ENCODE measurements at regions not wholly inside any gene's neighbourhood (a gene's known extent, or its start where the extent isn't known, plus 50 kb on each side); places are given as distances from the start of the nearest gene placed in this dataset.

DNA sequence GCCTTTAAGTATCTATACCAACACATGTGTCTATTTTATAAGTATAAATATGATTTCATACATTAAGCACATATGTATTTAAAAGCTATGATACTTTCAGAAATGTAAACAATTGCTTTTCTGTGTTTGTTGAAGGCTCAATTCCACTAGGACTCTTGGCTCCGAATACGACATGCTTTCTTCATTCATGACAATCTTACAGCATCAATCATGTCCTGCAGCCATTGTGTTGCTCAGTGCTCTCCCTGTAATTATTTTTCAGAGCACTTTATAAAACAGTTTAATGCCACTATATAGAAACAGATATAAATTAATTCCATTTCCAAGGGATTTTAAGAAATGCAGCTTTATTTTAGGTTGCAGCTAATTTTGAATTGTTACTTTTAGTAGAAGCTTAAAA lies 167.3 kb downstream of the TAF11L14 start:
- no peaks in the 10 kb centered on the region for H3K4me1 ChIP-seq (ENCODE audit: control insufficient read depth, insufficient read depth, low read length)
- TF ChIP-seq ZNF202 (tag by site-specific recombination; IDR thresholded peaks at IDR 0.05; ENCODE audit: borderline replicate concordance): no peak
- no peak for TF ChIP-seq ZNF121 (tag by site-specific recombination; IDR thresholded peaks at IDR 0.05)
- TF ChIP-seq SP7 (tag by site-specific recombination; IDR thresholded peaks at IDR 0.05): no peak
- TF ChIP-seq ZNF677 (tag by site-specific recombination; IDR thresholded peaks at IDR 0.05): no peak
- no peak for TF ChIP-seq BCL11A (tag by site-specific recombination; IDR thresholded peaks at IDR 0.05; ENCODE audit: low read depth)
- TF ChIP-seq ZXDB (tag by site-specific recombination; IDR thresholded peaks at IDR 0.05): no peak
- TF ChIP-seq ZBTB1 (tag by site-specific recombination; IDR thresholded peaks at IDR 0.05): no peak
- TF ChIP-seq ZNF138 (tag by site-specific recombination; IDR thresholded peaks at IDR 0.05; ENCODE audit: borderline replicate concordance): no peak
- no peak for TF ChIP-seq HOXC10 (CRISPR knock-in tag; IDR thresholded peaks at IDR 0.05)
- no peak for TF ChIP-seq ZNF530 (tag by site-specific recombination; IDR thresholded peaks at IDR 0.05; ENCODE audit: low read depth)
- TF ChIP-seq ZFP37 (tag by site-specific recombination; IDR thresholded peaks at IDR 0.05): no peak
- TF ChIP-seq YY1 (tag by site-specific recombination; IDR thresholded peaks at IDR 0.05): no peak
- TF ChIP-seq ZNF211 (tag by site-specific recombination; IDR thresholded peaks at IDR 0.05; ENCODE audit: low read depth): no peak
- TF ChIP-seq ZNF175 (tag by site-specific recombination; IDR thresholded peaks at IDR 0.05): no peak
- no peak for TF ChIP-seq KLF16 (tag by site-specific recombination; IDR thresholded peaks at IDR 0.05)
- no peak for TF ChIP-seq ZNF629 (tag by site-specific recombination; IDR thresholded peaks at IDR 0.05)
- no peak for TF ChIP-seq ZNF214 (tag by site-specific recombination; IDR thresholded peaks at IDR 0.05; ENCODE audit: borderline replicate concordance)
- no peak for TF ChIP-seq YY2 (tag by site-specific recombination; IDR thresholded peaks at IDR 0.05)
- no peak for TF ChIP-seq ZNF37A (tag by site-specific recombination; IDR thresholded peaks at IDR 0.05)
- POLR2A ChIA-PET: no interaction called here
- CTCF ChIA-PET: interaction anchor here (0.7 kb wide), 1 partner anchor 329 kb away, joined by 3 read pairs; no protein-coding TSS in a partner anchor
- no peak overlapping the region for H3K27ac ChIP-seq (ENCODE audit: extremely low read depth, low read depth, low read length)
- no peak overlapping the region for H3K4me3 ChIP-seq (ENCODE audit: low read depth, low read length)
- H3K36me3 ChIP-seq (ENCODE audit: control insufficient read depth in 2 of 2, insufficient read depth in 1 of 2, low read length in 2 of 2): no peaks in the 10 kb centered on the region
- no peaks in the 10 kb centered on the region for H3K9me3 ChIP-seq (ENCODE audit: control insufficient read depth, insufficient read depth, low read depth, low read length)

DNA sequence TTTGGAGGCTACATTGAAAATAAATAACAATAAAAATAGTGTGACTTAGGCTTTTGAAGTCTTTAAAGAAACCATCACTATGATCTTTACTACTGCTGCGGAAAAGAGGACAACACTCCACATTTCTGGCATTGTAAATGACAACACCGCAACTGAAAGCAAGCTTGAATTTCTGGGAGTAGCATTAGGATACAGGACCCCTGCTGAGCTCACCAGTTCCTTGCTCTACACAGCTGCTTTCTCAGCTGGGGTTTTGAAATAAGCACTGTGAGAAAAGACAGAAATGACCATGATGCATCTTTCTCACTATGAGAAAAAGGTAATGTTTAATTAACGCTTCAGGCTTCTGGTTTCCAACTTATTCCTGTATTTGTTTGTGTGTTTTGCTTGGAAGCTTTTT lies 168.0 kb downstream of the TAF11L14 start:
- Histone ChIP-seq H3K36me3 (ENCODE audit: control insufficient read depth in 2 of 2, insufficient read depth in 1 of 2, low read length in 2 of 2) (no peaks in the 10 kb centered on the region), H3K4me1 (ENCODE audit: control insufficient read depth, insufficient read depth, low read length) (no peaks in the 10 kb centered on the region), H3K9me3 (ENCODE audit: control insufficient read depth, insufficient read depth, low read depth, low read length) (no peaks in the 10 kb centered on the region), H3K4me3 (ENCODE audit: low read depth, low read length) (no peak overlapping the region), H3K27ac (ENCODE audit: extremely low read depth, low read depth, low read length) (no peak overlapping the region)
- POLR2A ChIA-PET: no interaction called here
- TF ChIP-seq, protein P1, sequence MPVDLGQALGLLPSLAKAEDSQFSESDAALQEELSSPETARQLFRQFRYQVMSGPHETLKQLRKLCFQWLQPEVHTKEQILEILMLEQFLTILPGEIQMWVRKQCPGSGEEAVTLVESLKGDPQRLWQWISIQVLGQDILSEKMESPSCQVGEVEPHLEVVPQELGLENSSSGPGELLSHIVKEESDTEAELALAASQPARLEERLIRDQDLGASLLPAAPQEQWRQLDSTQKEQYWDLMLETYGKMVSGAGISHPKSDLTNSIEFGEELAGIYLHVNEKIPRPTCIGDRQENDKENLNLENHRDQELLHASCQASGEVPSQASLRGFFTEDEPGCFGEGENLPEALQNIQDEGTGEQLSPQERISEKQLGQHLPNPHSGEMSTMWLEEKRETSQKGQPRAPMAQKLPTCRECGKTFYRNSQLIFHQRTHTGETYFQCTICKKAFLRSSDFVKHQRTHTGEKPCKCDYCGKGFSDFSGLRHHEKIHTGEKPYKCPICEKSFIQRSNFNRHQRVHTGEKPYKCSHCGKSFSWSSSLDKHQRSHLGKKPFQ (tag by site-specific recombination; IDR thresholded peaks at IDR 0.05): no peak
- no peak for TF ChIP-seq ZNF777 (tag by site-specific recombination; IDR thresholded peaks at IDR 0.05; ENCODE audit: borderline replicate concordance)
- no peak for TF ChIP-seq HOXA7 (CRISPR knock-in tag; IDR thresholded peaks at IDR 0.05; ENCODE audit: borderline replicate concordance)
- TF ChIP-seq, protein P2, sequence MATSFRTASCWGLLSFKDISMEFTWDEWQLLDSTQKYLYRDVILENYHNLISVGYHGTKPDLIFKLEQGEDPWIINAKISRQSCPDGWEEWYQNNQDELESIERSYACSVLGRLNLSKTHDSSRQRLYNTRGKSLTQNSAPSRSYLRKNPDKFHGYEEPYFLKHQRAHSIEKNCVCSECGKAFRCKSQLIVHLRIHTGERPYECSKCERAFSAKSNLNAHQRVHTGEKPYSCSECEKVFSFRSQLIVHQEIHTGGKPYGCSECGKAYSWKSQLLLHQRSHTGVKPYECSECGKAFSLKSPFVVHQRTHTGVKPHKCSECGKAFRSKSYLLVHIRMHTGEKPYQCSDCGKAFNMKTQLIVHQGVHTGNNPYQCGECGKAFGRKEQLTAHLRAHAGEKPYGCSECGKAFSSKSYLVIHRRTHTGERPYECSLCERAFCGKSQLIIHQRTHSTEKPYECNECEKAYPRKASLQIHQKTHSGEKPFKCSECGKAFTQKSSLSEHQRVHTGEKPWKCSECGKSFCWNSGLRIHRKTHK (tag by site-specific recombination; IDR thresholded peaks at IDR 0.05): no peak
- TF ChIP-seq ZNF571 (tag by site-specific recombination; IDR thresholded peaks at IDR 0.05): no peak
- TF ChIP-seq, protein P3, sequence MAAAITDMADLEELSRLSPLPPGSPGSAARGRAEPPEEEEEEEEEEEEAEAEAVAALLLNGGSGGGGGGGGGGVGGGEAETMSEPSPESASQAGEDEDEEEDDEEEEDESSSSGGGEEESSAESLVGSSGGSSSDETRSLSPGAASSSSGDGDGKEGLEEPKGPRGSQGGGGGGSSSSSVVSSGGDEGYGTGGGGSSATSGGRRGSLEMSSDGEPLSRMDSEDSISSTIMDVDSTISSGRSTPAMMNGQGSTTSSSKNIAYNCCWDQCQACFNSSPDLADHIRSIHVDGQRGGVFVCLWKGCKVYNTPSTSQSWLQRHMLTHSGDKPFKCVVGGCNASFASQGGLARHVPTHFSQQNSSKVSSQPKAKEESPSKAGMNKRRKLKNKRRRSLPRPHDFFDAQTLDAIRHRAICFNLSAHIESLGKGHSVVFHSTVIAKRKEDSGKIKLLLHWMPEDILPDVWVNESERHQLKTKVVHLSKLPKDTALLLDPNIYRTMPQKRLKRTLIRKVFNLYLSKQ (tag by site-specific recombination; IDR thresholded peaks at IDR 0.05; ENCODE audit: borderline replicate concordance): no peak
- no peak for TF ChIP-seq ZNF2 (tag by site-specific recombination; IDR thresholded peaks at IDR 0.05)
- CTCF ChIA-PET: interaction anchor here (0.8 to 1.0 kb wide), 3 partner anchors 11 to 586 kb away, joined by 3 read pairs; no protein-coding TSS in a partner anchor

Data from HEK293 (cell line).